ENCODE measurements at regions not wholly inside any gene's neighbourhood (a gene's known extent, or its start where the extent isn't known, plus 50 kb on each side); places are given as distances from the start of the nearest gene placed in this dataset.

- no peaks in the 10 kb centered on the region for H3K36me3 ChIP-seq (ENCODE audit: control insufficient read depth, insufficient read depth, low read length)
- Mint-ChIP-seq H3K36me3 (ENCODE audit: insufficient read depth, unreplicated experiment) (no peaks in the 10 kb centered on the region), H3K27ac (ENCODE audit: unreplicated experiment) (peak overlapping the region; percentile 89), H3K4me3 (ENCODE audit: unreplicated experiment) (peak overlapping the region; percentile 93), H3K27me3 (ENCODE audit: insufficient read depth, unreplicated experiment) (no peaks in the 10 kb centered on the region), H3K4me1 (ENCODE audit: low read depth, unreplicated experiment) (peaks cover 7% of the 10 kb centered on the region), H3K9me3 (ENCODE audit: unreplicated experiment) (no peaks in the 10 kb centered on the region)
- H3K27me3 ChIP-seq (replicated peaks; ENCODE audit: control insufficient read depth, insufficient read depth, low read length): no peaks in the 10 kb centered on the region
- intact Hi-C loops (cut with micrococcal nuclease; ENCODE audit: unreplicated experiment): loop anchor here (1.0 to 5.0 kb wide), 6 partner anchors 26 to 636 kb away; no protein-coding TSS in a partner anchor
- POLR2A ChIA-PET: no interaction called here
- peaks cover 19% of the 10 kb centered on the region for H3K4me1 ChIP-seq
- DNase-seq: peak; percentile 88 to 94
- H3K9me3 ChIP-seq: no peaks in the 10 kb centered on the region
- BruUV-seq (replicated peaks): TSS peak; percentile 89
- CTCF ChIA-PET: interaction anchor here (0.7 to 0.8 kb wide), 2 partner anchors 242 to 576 kb away, joined by 3 read pairs; no protein-coding TSS in a partner anchor
- peak overlapping the region; percentile 63 for H3K4me3 ChIP-seq (ENCODE audit: low read depth, low read length)
- no peak for TF ChIP-seq CTCF (IDR thresholded peaks at IDR 0.05; ENCODE audit: insufficient read depth in 1 of 2, low read depth in 1 of 2, low read length in 1 of 2, severe bottlenecking in 1 of 2, unreplicated experiment in 1 of 2)
These were observed 330.5 kb downstream of the HNRNPD start for GRCh38 chr4:82043081-82043808.

DNA sequence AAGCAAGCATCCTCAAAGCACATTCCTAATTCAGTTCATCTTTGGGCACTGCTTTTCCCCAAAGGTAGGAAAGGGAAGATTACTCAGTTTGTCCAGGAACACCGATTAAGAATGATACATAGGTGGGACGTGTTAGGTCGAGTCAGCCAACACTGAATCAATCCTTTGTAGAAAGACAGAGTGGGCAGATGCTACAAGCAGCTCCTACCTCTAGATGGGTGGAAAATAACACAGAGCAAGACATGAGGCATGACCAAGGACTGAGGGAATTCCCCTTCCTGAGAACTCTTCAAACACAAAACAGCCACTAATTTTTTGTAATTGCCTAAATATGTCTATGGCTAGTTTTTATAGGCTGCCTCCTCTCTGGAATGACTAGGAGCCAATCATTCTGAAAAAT is 331.7 kb downstream of the HNRNPD start:
- Histone ChIP-seq H3K9me3 (no peaks in the 10 kb centered on the region), H3K4me3 (ENCODE audit: low read depth, low read length) (no peak overlapping the region), H3K36me3 (ENCODE audit: control insufficient read depth, insufficient read depth, low read length) (no peaks in the 10 kb centered on the region), H3K4me1 (peaks cover 19% of the 10 kb centered on the region), H3K27me3 (replicated peaks; ENCODE audit: control insufficient read depth, insufficient read depth, low read length) (no peaks in the 10 kb centered on the region)
- POLR2A ChIA-PET: no interaction called here
- BruUV-seq (replicated peaks): no TSS peak
- H3K27ac Mint-ChIP-seq (ENCODE audit: unreplicated experiment): no peak overlapping the region
- intact Hi-C loops (cut with micrococcal nuclease; ENCODE audit: unreplicated experiment): loop anchor here (2.0 to 5.0 kb wide), 4 partner anchors 25 to 635 kb away; no protein-coding TSS in a partner anchor
- CTCF ChIA-PET: no interaction called here
- DNase-seq: no peak
- H3K4me1 Mint-ChIP-seq (ENCODE audit: low read depth, unreplicated experiment): peaks cover 7% of the 10 kb centered on the region
- no peaks in the 10 kb centered on the region for H3K9me3 Mint-ChIP-seq (ENCODE audit: unreplicated experiment)
- no peaks in the 10 kb centered on the region for H3K27me3 Mint-ChIP-seq (ENCODE audit: insufficient read depth, unreplicated experiment)
- TF ChIP-seq CTCF (IDR thresholded peaks at IDR 0.05; ENCODE audit: insufficient read depth in 1 of 2, low read depth in 1 of 2, low read length in 1 of 2, severe bottlenecking in 1 of 2, unreplicated experiment in 1 of 2): no peak
- no peaks in the 10 kb centered on the region for H3K36me3 Mint-ChIP-seq (ENCODE audit: insufficient read depth, unreplicated experiment)
- H3K4me3 Mint-ChIP-seq (ENCODE audit: unreplicated experiment): peak overlapping the region; percentile 93

DNA sequence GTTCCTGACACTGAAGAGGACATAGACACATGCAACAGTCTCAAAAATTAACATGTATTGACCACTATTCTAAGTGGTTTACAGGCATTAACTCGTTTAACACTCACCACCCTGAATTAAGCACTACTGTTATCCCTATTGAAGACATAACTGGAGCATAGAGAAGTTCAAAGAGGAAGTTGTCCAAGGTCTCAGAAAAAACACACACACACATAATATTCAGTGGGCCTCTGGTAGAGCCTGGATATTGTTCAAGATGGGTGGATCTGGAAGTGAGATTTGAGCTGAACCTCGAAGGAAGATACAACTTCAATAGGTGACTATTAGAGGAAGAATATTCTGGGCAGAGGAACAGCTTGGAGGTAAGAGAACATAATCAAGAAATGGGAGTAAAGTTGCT is 334.9 kb downstream of the HNRNPD start:
- TF ChIP-seq CTCF (IDR thresholded peaks at IDR 0.05; ENCODE audit: insufficient read depth in 1 of 2, low read depth in 1 of 2, low read length in 1 of 2, severe bottlenecking in 1 of 2, unreplicated experiment in 1 of 2): no peak
- Histone ChIP-seq H3K36me3 (ENCODE audit: control insufficient read depth, insufficient read depth, low read length) (no peaks in the 10 kb centered on the region), H3K4me3 (ENCODE audit: low read depth, low read length) (no peak overlapping the region), H3K9me3 (no peaks in the 10 kb centered on the region), H3K4me1 (peaks cover 15% of the 10 kb centered on the region), H3K27me3 (replicated peaks; ENCODE audit: control insufficient read depth, insufficient read depth, low read length) (no peaks in the 10 kb centered on the region)
- Mint-ChIP-seq H3K36me3 (ENCODE audit: insufficient read depth, unreplicated experiment) (no peaks in the 10 kb centered on the region), H3K9me3 (ENCODE audit: unreplicated experiment) (no peaks in the 10 kb centered on the region), H3K4me3 (ENCODE audit: unreplicated experiment) (no peak overlapping the region), H3K27ac (ENCODE audit: unreplicated experiment) (no peak overlapping the region), H3K27me3 (ENCODE audit: insufficient read depth, unreplicated experiment) (no peaks in the 10 kb centered on the region), H3K4me1 (ENCODE audit: low read depth, unreplicated experiment) (peaks cover 7% of the 10 kb centered on the region)
- no peak for DNase-seq
- POLR2A ChIA-PET: no interaction called here
- BruUV-seq (replicated peaks): no TSS peak
- intact Hi-C loops (cut with micrococcal nuclease; ENCODE audit: unreplicated experiment): no loop called here
- CTCF ChIA-PET: no interaction called here

Data from Caco-2 (cell line).